NCI-H1436 (cell line): ENCODE measurements at regions not wholly inside any gene's neighbourhood (a gene's known extent, or its start where the extent isn't known, plus 50 kb on each side); places are given as distances from the start of the nearest gene placed in this dataset.
A peak's percentile ranks its signal among the peaks of the same experiment; 100 is the strongest.
"Not testable (repeated sequence)": the region's sequence is repeated elsewhere in the genome, so short reads cannot be mapped to it uniquely, and the experiment has no call there.

Experiments
- DNase-seq: peaks from one replicate; lab custom pipeline; 2025; lab: John Stamatoyannopoulos, UW

DNA sequence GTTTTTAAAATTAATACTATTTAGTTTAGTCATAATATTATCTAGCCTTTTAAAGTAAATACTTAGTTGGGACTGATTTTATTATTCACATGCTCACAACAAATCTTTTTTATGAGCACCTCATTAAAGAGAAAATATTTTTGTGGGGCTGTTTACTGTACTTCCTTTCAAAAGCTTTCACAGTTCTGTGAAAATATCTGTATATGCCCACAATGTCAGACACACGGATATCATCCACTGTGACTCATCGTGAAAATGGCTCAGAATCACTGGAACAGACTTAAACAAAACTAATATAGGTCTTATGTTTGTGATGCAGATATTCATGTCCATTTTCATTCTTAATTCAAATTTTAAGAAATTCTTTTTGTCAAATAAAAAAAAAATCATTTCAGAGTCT, 305.2 kb downstream of the RAB38 start:
- DNase-seq, result no peak

DNA sequence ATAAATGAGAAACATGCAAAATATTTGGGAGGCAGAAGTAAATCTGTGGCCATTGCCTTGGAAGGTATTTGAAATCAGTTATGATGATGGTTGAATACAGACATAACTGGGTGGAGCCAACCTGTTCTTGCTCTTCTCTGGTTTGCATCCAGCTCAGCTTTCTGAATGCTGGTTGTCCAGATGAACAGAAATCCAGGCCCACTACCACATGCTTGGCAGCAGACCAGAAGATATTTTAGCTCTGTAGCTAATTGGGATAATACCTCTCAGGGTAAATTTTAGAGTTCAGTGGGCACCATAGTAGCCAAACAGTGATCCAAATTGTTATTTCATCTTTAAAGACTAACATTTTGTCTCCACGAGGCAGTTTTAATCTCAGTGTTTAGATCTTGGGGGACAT, 308.3 kb downstream of the RAB38 start:
- DNase-seq, result no peak

DNA sequence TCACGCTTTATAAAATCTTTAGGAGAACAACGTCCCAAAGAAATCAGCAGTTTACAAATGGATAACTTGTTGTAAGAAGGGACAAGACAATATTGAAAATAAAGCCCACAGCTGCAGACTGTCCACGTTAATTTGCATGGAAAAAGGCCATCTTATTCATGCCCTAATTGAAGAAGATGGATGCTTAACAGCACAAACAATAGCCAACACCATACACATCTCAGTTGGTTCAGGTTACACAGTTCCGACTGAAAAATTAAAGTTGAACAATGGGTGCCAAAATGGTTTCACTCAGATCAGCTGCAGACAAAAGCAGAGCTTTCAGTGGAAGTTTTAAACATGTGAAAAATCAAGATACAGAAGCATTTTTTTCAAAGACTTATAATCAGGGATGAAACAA, 314.2 kb downstream of the RAB38 start:
- DNase-seq, result no peak

DNA sequence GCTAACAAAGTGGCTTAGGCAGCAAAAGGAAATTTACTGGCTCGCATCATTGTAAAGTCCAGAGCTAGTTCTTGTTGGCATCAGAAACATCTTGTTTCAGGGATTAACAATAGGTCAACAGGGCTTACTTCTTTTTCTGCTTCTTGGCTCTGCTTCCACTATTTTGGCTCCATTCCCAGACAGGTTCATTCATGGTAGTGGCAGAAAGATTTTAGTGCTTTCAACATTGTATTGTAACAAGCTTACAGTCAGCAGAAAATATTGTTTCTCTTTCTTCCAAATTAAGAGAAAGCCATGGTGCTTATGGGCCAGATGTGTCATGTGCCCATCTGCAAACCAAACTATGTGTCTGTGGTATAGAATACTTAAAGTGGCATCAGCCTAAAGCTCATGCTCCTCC, 315.6 kb downstream of the RAB38 start:
- no peak for DNase-seq

DNA sequence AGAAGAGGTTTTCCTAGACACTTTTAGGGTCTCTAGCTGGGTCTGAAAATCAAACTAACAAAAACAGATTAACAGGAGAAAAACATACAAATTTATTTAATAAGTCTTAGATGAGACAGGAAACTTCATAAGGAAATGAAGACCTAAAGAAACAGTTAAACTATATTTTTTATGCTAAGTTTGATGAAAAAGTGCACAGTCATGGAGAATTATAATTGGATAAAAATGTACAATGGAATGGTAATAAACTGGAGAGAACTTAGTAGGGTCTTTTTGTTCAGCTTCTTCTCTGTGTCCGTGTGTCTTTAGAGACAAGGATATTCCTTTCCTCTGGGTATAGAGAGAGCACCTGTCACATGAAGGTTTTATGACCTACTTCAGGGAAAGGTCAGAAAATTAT, 323.4 kb downstream of the RAB38 start:
- no peak for DNase-seq

DNA sequence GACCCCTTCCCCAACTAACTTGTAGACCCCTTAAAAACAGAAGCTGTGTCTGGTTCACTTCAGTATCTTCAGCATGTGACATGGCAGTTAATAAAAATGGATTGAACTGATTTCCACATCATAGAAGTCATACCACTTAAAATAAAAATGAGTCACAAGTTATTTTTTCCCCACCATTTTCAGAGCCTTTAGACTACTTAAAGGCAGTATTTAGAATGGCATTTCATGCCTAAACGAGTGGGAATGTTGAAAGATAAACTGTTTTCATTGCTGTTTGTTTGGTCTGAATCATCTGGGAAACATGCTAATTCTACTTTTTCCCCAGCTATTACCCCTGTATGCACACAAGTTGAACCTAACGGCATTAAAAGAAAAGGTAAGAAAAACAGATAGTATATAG, 324.0 kb downstream of the RAB38 start:
- no peak for DNase-seq

DNA sequence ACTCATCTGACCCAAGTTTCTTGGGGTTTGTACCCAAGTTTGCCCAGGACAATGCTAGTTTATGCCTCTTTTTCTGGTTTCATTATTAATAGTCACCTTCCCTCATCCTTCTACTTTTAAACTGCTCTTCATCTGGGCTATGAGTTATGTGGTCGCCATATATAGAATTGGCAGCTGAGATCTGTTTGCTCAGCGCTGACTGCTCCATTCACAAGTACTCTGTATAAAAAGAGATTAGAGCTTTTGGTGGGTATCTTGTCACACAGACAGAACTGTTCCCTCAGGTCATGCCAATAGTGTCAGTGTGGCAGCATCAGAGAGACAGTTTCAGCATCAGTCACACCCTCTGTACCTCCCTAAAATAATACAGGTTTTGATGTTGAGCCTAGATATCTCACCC, 326.0 kb downstream of the RAB38 start:
- no peak for DNase-seq

DNA sequence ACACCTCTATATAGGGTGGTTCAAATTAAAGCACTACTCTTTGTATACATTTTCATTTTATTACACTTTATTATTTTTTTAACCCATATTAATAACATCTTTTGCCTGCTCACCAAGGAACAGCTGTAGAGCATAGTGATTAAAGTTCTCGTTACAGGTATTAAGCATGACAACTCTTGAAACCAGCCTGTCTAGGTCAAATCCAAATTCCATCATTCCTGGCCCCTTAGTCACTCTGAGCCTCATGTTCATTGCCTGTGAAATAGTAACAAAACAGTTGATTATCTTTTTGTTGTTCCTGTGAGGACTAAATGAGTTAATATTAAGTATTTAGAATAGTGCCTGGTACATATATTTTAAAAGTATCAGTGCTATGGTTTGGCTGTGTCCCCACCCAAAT, 334.5 kb downstream of the RAB38 start:
- no peak for DNase-seq

DNA sequence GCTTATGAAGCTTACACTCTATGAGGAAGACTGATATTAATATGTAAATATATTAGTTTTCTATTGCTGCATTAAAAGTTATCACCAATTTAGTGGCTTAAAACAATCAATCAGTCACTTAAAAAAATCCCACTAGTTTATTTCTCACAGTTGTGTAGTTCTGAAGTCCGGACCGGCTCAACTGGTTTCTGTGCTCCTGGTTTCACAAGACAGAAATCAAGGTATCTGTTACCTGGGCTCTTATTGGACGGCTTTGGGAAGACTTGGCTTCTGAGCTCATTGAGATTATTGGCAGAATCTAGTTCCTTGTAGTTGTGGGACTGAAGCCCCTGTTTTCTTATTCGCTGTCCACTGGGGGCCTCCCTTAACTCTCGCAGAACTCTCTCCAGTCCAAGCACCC, 343.0 kb downstream of the RAB38 start:
- DNase-seq, result no peak

DNA sequence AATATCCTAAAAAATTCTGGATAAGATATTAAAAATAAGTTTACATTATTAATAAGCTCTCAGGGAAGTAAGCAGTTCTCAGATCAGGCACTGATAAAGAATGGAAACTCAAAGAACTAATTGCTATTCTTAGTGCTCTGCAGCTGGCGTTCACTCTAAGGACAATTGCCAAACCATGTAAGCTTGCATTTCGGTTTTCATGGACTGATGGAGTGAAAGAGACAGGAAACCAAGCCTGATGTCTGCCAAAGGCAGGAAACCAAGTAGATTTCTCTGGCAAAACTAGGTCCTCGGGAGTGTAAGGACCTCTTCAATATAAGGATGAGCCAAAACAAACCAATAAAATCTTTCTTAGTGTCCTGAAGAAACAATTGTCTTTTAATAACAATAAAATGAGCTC, 355.2 kb downstream of the RAB38 start:
- peak; percentile 4 for DNase-seq

DNA sequence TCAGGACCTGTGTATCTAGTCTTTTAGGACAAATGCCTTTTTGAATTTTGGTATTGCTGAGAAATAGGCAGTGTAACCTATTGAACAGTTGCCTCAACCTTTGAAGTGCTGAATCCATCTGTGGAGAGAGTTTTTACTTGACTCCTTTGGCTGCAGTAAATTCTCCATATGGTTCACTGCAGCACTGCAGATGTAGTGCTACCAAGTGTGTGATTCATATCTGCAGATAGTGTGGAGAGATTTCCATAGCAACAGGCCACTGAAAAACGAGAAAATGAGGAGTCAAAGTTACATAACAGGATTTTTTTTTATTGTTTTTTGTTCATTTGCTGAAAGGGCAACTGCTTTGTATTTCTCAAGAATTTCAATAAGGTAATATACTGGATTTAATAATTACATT, 356.1 kb downstream of the RAB38 start:
- no peak for DNase-seq

DNA sequence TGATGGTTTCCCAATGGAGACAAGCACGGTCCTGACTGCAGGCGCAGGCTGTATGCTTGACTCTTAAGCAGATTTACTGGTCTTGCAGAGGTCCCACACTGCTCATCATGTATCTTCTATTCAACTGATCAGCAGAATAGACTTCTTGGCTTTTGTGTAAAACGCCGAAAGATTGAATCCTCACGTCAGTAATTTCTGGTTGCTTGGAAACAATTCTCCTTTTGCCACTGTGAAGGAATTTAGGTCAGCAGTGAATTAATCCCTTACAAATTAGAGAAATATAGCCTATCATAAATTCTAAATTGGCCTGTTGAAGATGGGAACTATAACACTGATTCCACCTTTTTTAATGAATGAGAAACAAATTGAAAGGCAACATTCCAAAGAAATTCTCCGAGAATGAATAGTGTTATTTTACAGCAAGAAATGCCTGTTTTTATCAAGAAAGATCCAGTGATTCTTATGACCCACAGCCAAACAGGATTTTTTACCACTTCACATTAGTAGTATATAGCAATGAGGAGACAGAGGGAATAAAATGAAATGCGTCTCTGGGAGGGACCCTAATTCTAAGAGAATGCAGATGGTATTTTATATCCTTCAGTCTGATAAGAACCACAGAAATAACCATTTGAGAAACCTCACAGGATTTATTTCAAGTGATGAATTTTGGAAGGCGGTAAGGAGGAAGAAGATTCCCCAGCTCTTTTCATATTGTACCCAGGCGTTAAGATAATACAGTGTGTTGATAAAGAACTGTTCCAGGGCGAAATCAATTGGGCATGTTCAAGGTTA, 362.5 kb downstream of the RAB38 start:
- no peak for DNase-seq

DNA sequence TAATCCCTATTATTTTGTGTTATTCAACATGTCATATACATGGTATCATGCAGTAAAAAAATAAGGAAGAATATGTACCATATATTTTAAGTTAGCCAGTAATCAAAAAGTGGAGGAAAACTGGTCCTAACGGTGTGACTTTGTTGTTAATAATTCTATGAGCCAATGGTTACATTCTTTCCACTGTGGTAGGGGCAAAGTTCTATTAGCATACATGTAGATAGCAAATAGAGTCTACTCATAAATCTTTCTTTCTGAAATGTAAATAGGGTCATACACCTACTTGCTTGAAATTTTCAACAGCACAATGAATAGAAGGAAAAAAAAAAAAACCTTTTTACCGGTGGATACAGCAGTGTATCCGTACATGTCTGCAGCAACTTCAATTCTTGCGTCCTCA, 364.8 kb downstream of the RAB38 start:
- no peak for DNase-seq

DNA sequence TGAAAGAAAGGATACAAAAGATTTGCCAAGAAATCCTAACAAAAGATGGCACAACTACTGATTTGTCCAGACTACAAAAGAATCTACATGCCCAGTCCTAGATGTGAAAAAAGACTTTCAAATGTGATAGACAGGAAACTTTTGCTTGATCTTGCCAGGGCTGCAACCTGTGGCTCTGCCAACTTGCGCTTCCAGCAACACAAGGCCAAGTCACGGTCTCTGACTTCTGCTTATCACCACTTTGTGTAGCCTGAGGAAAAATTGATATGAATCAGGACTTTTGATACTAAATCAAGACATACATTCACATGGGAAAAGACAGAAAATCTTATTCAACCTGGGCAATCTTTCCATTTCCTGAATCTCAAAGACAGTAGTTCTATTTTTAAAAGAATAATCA, 366.0 kb downstream of the RAB38 start:
- no peak for DNase-seq

DNA sequence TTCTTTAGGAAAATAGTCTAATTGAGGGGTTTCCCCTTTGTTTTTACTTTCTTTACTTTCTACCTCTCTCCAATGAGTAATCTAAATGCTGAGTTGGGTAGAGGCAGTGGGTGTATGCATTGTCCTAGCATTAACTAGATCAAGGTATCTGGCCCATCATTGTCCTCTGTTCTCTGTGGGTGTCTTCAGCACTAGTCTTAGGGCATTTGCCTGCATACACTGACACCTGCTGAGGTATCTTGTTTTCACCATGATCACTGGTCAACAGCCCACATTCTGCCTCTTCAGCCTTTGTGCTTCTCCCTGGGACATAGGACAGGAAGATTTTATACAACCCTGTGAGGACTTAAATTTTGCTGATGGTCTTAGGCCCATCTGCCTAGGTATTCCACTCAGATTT, 371.1 kb downstream of the RAB38 start:
- DNase-seq, result no peak

DNA sequence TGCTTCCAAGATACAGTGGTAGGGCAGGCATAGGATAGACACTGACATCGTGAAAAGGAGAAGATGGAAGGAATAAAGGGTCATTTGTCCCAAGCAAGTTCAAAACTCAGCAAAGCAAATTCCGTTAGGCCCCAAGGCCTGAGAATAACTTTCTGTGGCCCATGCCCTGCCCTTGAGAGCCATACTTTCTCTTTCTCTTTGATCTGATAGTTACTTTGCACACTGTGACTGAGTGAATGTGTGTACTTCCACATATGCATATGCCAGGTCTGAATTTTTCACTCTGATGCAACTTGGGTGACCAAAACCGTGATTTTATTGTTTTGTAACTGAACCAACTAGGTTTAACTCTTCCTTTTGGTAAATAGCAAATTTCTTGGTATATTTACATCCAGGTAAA, 371.5 kb downstream of the RAB38 start:
- DNase-seq, result no peak

DNA sequence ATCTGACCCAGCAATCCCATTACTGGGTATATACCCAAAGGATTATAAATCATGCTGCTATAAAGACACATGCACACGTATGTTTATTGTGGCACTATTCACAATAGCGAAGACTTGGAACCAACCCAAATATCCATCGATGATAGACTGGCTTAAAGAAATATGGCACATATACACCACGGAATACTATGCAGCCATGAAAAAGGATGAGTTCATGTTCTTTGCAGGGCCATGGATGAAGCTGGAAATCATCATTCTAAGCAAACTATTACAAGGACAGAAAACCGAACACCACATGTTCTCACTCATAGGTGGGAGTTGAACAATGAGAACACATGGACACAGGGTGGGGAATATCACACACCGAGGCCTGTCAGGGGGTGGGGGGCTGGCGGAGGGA, 390.4 kb downstream of the RAB38 start:
- DNase-seq, result not testable (repeated sequence)

DNA sequence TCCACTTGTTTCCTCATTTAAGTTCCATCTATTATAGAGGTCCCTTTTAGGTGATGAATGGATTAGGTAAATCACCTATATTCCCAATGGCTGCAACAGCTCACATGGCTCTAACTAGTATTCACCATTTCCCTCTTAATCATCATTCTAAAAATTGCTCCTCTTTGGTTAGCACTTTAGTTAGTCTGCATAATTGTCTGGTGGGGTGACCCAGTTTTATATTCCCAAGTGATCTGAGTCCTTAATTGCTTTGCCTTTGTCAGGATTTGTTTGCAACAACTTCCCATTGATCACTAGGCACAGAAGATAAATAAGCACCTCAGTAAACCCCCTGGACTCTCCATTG, 395.2 kb downstream of the RAB38 start:
- no peak for DNase-seq

DNA sequence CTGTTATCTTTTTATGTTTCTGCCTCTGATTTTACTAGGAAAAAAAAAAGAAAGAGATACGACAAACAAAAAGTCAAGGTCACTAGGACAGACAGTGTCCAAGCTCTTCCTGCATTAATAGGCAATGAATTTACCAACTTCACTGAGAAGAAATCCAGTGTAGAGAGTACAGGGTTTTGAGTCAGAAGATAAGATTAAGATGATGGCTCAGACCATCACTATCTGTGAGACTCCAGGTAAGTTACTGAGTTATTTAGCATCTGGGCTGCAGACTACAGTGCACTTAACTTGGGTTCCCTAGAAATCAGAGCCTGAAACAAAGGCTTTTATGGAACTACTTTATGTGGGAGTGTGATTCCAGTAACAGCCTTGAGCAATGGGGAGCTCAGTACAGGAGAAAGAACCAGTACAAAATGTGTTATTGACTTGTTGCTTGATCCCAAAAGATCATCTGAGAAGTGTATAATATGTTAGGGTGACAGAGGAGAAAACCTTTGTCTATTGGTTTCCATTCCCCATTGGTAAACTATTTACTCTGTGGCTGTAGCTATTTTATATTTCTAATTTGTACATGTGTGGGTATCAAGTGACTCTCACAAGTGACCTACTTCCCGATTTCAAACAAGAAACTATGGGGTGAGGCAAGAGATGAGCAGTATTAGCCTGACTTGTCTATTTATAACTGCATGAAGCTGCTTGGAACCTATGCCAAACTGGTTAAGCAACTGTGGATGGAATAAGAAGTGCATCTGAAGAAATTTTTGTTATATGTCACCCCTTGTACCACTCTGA, 395.8 kb downstream of the RAB38 start:
- DNase-seq, result no peak

DNA sequence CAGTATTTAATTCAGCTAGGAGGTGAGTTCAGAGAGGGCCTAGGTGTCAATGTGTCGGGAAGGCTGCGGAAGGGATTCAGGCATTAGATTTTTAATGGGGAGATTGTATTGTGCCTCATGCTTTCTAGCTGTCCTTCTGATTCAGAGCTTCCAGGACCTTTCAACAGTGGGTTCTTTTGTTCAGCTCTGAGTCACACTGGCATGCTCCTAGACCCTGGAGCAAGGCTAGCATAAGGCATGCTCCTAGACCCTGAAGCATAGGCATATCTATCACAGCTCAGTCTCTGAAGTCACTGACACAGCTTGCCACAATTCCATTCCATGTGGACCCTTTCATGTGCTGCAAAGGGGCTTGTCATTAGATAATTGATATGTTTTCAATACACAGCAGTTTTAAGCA, 396.9 kb downstream of the RAB38 start:
- DNase-seq, result no peak

DNA sequence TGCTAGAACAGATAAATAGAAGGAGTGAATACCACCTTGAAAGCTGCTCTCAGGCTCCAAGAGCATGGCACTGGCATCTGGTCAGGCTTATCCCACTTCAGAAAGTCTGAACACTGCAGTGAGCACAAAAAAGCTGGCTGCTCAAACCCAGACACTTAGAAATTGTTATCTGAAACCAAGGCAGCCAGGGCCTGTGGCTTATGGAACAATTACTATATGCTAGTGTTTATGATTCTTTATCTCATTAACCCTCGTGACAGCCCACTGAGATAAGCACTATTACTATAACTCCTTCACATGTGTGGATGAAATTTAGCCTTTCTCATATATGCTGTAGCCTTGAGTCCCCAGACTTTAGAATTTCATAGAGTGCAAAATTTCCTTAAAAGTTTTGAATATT, 400.2 kb downstream of the RAB38 start:
- DNase-seq, result no peak

DNA sequence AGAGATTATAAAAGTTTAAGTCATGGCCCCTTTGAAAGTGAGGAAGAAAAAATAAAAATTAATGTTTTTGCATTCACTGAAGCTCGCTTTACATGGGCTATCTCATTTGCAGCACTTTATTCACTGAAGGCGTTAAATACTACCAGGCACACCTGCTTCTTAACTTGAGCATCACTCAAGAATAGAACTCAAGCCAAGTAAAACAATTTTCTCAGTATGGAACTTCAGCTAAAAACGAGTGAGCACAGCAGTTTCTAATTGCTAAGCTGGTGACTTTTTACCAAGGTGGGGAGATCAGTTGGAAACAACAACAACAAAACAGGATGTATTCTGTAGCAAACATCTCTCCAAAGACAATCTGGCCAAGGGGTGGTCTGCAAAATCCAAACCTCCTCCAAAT, 405.6 kb downstream of the RAB38 start:
- DNase-seq, result no peak

DNA sequence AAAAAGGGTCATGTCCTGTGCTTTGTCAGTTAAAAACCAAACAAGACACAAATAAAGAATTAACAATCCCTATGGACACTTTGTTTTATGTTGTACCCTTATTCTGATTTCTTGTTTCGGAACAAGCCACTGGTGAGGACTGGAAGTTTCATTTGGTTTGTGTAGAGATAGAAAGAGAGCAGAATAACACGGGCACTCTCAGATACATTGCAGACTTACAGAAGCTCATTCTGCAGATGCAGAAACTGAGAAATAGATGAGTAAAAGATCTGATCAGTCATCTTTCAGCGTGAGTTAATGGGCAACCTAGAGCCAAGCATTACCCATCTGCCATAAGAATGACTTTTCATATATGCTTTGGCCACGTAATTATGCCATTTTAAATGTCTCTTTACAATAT, 407.6 kb downstream of the RAB38 start:
- no peak for DNase-seq

DNA sequence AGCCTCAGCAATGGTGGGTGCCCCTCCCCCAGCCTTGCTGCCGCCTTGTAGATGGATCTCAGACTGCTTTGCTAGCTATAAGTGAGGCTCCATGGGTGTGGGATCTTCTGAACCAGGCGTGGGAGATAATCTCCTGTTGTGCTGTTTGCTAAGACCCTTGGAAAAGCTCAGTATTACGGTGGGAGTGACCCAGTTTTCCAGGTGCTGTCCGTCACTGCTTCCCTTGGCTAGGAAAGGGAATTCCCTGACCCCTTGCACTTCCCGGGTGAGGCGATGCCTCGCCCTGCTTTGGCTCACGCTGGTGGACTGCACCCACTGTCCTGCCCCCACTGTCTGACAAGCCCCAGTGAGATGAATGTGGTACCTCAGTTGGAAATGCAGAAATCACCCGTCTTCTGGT, 411.2 kb downstream of the RAB38 start:
- not testable (repeated sequence) for DNase-seq
